KBM-7 (cell line): ENCODE measurements at regions not wholly inside any gene's neighbourhood (a gene's known extent, or its start where the extent isn't known, plus 50 kb on each side); places are given as distances from the start of the nearest gene placed in this dataset.
"Not testable (repeated sequence)": the region's sequence is repeated elsewhere in the genome, so short reads cannot be mapped to it uniquely, and the experiment has no call there.

Experiments used
- DNase-seq: peaks from one replicate; pipeline ENCODE4 v3.0.0-alpha.2; 2015
- in situ Hi-C: fragments of 300-500 bp; cut with MboI; formaldehyde crosslinking; loops from 2 replicates; pipeline ENCODE4 v1.14.3; 2020; ENCODE audit warnings: low sequenced_read_pairs, low pct_unique_long_range_greater_than_20kb, mixed read lengths

DNA sequence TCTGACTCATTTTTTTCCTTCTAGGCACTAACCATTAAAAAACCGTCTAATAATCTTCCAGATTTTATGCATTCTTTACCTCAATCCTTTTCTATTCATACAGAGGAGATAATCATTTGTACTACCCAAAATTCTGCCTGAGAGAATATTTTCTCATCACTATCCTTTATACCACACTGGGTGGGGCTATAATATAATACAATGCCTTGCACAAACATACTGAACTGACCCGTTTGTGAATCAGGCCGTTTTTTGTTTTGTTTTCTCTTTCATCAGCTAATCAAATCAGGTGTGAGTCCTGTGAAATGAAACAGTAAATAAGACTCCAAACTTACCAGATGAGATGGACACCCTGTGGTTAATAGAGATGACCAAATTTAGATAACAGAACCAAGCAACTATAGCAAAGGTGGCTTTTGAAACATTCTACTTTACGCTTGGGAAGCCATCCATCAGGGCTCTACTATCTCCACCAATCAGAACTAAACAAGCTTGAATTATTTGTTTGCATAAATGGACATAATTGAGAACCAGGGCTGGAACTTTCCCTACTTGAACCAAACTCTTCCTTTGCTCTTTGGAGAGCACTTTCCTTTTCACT lies 573.0 kb downstream of the GABRG1 start:
- in situ Hi-C loops, result no loop called here
- DNase-seq, result no peak

DNA sequence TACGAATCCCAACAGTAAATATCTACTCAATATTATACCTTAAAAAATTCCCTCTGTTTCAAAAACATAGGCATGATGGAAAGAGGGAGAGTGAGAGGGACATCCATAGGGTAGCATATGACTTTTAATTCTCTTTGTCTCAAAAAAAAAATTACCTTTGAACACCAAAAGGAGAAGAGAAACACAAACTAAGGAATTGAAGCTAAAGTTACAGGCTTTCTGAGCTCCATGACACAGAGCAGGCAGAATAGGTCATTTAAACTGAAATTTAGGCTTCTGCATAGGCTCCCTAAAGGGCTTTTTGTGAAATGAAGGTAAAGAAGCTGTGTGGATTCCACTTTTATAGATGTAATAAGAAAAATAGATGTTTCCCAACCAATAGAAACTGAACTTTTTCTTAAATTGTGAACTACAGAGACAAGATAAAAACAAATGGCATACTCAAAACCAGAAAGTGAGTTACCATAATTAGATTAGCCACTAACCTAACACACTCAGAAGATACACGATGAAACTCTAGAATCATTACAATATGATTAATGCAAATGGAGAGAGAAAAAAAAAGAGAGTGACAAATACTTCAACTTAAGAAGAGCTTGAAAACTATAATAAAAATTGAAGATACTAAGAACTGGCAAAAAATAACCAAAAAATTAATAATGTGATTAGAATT lies 584.6 kb downstream of the GABRG1 start:
- DNase-seq, result no peak
- in situ Hi-C loops, result no loop called here

DNA sequence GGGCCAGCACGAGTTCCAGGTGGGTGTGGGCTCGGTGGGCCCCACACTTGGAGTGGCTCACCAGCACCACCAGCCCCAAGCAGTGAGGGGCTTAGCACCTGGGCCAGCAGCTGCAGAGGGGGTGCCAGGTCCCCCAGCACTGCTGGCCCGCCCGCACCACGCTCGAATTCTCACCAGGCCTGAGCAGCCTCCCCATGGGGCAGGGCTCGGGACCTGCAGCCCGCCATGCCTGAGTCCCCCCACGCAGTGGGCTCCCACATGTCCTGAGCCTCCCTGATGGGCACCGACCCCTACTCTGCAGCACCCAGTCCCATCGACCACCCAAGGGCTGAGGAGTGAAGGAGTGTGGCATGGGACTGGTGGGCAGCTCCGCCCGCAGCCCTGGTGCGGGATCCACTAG lies 593.4 kb downstream of the GABRG1 start:
- in situ Hi-C loops, result no loop called here

DNA sequence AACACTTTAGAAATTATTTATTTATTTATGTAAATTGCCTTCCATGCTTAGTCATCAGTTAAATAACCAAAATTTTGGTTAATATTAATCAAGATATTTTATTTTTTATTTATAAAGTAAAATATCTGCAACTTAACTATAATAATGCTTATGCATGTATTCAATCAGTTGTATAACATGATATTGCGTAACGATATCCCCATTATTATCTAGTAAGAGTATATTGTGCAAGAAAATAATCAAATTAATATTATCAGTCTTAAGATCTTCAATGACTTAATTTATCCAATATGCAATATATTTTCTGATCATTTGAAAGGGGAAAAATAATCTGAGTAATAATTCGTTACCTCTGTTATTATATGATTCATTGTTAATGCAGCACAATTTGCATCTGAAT lies 596.7 kb downstream of the GABRG1 start:
- DNase-seq, result no peak
- in situ Hi-C loops, result no loop called here

More for the DNA sequence above, 593.4 kb downstream of the GABRG1 start:
- DNase-seq, result no peak

DNA sequence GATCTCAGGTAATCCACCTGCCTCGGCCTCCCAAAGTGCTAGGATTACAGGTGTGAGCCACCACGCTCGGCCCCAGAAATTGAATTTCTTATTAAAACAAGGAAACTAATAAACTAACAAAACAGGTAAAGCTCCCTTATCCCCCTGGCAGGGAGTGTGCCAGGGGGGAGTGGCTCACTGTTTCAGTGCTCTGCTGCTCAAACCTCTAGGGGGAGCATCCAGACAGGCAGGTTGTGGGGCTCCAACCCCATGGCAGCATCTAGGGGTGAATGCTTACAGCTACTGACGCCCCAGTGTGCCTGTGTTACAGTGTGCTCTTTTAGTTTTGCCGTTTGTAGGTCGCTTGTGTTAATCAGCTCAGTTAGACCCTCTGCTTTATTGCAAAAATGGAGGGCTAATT lies 605.0 kb downstream of the GABRG1 start:
- no peak for DNase-seq
- in situ Hi-C loops, result no loop called here

DNA sequence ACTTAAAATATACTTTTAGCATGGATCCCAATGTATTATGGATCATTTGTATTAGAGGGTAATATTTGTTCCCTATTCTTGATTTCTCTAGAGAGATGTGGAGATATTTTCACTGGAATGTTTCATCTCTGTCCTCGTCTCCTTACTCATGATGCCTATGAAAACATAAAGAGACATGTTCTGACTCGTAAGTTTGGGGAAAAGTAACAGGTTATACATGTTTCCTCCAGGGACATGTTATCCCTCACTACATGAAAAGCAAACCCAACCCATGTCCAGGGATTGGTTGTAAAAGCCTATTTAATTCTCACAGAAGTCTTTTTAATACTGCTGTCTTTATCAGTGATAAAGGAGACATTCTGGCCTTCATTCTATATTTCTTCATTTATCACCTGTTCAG lies 621.4 kb downstream of the GABRG1 start:
- in situ Hi-C loops, result no loop called here

DNA sequence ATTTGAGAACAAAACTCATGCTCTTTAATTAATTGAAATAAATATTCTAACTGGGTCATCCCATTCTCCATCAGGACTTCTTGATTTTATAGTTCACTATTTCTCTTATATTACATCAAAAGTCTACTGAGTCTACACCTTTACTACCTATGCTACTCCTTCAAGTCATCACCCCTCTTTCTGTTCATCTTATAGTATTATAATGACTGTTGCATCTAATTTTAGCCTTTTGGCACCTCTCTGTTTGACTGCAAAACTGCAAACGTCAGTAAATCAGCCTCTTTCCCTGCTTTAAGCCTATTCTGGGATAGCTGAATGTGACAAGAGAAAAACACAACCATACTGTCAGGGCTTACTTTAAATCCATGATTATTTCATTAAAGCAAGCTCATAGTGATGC lies 639.1 kb downstream of the GABRG1 start:
- DNase-seq, result no peak
- in situ Hi-C loops, result no loop called here

More for the DNA sequence above, 621.4 kb downstream of the GABRG1 start:
- no peak for DNase-seq

DNA sequence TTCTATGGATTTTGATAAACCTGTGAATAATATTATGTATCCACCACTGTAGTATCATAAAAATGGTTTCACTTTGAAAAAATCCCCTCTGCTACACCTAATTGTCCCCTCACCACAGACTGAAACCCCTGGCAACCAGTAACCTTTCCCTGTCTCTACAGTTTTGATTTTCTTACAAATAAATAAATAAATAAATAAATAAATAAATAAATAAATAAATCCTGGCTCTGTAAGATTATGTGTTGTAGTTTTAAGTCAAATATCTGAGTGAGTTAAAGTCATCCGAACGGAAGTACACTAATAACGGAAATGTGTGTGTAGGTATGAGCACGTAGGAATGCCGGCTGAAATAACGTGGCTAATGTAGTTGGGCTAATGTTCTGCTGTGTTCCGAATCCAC lies 641.5 kb downstream of the GABRG1 start:
- no peak for DNase-seq

DNA sequence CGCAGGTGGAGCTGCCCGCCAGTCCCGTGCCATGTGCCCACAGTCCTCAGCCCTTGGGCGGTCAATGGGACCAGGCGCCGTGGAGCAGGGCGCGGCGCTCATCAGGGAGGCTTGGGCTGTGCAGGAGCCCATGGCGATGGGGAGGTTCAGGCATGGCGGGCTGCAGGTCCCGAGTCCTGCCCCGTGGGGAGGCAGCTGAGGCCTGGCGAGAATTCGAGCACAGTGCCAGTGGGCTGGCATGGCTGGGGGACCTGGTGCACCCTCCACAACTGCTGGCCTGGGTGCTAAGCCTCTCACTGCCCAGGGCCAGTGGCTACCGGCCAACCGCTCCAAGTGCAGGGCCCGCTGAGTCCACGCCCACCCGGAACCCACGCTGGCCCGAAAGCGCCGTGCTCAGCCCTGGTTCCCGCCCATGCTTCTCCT lies 646.5 kb downstream of the GABRG1 start:
- no peak for DNase-seq
- in situ Hi-C loops, result no loop called here

More for the DNA sequence above, 641.5 kb downstream of the GABRG1 start:
- in situ Hi-C loops, result no loop called here

DNA sequence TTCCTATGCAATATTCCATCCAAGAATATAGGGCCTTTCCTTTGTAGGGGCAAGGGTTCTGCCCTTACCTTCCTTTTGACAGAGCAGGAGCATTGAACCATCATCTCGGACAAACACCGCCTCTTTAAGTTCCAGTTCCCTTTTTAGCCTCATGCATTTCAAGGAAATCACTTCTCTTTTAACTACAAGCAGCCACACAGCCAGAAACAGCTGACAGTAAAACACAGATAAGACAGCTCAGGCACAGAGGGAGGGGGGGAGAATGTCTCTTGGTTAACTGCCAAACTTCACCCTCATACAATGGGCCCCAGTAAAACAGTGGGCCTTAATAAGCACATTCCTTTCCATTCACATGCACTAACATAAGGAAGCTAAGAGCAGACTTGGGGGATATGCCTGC lies 648.3 kb downstream of the GABRG1 start:
- in situ Hi-C loops, result no loop called here

DNA sequence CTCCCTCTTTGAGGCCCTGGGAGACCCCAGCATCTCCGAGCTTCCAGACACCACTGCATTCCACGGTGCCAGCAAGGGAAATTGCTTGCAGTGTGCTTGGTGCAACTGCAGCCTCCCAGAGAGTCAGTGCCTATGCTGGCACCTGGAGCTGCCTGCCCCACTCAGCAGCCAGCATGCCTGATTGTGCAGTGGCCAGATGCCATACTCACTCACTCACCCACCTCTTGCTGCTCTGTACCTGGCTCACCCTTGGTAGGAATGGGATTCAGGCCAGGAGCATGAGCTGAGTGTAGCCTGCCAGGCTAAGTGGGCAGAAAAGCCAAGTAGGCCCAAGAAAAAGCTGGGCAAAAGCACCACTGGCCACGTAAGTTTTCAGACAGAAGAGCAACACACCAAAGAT lies 651.4 kb downstream of the GABRG1 start:
- DNase-seq, result no peak
- in situ Hi-C loops, result no loop called here

More for the DNA sequence above, 648.3 kb downstream of the GABRG1 start:
- peak; percentile 33 for DNase-seq

DNA sequence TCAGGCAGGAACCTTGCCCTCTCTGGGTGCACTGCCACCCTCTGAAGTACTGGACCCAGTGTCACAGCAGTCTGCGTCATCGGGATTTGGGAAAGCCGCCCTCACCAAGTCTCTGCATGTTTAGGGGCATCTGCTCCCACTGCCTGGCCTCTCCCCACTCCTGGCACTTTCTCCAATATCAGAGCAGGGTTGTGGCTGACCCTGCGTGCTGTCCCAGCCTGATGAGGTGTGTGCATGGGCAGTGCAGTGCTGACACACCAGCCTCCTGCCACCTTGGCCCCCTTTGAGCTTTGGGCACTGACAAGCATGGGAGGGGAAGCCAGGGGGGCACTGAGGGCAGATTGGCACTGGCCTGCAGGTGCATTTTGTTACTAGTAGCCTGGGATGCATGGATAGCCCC lies 652.5 kb downstream of the GABRG1 start:
- no peak for DNase-seq
- in situ Hi-C loops, result no loop called here

DNA sequence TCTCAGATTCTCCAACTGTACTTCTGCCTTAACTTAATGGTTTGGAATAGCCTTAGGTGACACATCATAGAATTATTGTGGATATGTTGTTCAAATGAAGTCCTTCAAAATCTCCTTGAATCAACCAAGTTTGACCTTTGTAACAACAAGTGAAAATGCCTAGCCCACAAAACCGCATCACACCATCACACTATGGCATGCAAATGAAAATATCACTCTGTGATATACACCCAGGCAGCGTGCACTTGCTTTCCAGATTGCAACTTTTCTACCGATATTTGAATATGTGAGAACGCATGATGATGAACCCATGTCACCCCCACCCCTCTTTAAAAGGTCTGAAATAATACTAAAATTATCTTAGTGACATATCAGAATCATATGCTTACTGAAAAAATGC lies 656.7 kb downstream of the GABRG1 start:
- in situ Hi-C loops, result no loop called here

DNA sequence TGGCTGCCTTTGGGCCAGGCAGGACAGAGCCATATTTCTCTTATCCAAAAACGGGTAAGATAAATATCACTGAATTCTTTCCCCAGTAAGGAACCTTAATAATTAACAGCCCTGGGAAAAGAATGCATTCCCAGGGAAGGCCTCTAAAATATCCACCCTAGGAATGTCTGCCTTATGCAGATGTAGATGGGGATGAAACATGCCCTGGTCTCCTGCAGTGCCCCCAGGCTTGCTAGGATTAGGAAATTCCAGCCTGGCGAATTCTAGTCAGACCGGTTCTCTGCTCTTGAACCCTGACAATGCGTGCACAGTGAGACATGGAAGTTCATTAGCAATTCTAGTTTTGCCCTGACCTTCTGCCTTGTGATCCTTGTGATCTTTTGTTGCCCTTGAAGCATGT lies 663.7 kb downstream of the GABRG1 start:
- in situ Hi-C loops, DNase-seq: not testable (repeated sequence)

More for the DNA sequence above, 656.7 kb downstream of the GABRG1 start:
- no peak for DNase-seq

DNA sequence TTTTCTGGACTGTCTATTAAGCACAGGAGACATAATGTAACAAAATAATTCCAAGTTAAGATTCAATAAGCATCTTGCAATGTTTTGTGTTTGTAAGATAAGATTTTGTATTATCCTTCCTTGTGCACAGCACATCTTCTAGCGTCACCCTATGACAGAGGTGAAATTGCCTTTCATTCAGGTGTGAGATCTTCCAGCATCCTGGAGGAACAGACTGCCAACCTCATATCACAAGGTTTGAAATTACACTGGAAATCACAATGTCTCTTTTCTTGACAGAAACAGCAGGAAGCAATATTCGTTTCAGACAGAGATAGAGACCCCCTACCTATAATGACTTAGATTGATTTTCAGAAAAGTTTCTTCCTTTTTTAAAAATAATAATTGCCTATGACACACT lies 668.6 kb downstream of the GABRG1 start:
- no peak for DNase-seq
- in situ Hi-C loops, result no loop called here

DNA sequence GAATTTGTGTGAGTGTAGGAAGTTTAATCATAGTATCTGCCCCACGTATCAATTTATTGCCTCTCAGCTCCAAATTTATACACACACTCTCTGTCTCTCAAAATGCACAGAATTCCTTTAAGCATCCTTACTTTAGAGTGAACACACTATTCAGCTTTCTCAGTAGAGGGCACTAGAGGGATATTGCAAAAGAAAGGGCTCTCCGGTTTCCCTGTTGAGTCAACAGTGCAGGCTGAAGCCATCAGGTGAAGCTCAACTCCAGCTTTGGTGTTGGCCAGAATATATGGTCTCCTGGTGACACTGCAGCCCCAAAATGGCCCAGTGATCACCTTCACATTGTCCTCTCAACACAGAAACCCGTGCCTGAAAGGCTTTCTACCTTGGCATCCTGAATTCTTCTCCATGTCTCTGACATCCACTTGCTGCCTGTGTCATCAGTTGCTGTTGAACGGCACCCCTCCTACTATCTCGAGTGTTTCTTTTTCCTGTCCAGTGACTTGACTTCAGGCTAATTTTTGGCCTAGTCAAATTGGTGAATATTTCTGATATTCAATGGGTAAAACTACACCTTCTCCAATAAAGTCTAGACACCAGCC lies 670.5 kb downstream of the GABRG1 start:
- DNase-seq, result peak; percentile 27
- in situ Hi-C loops, result no loop called here

DNA sequence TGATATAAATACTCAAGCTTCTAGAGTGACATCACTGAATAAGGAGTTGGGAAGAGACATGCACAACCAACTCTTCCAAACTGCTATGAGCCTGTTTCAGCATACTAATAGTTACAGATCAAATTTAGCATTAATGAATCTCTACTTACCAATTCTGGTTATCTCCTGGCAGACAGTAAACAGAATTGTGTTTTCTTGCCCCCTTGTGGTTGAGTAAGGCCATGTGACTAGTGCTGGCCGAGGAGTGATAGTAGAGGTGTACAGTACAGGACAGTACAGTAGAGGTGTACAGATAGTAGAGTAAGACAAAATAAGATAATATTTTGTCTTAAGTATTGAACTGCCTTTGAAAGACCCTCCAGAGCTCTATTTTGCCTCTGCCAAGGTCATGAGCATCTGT lies 681.4 kb downstream of the GABRG1 start:
- in situ Hi-C loops, result no loop called here
- peak; percentile 7 for DNase-seq

DNA sequence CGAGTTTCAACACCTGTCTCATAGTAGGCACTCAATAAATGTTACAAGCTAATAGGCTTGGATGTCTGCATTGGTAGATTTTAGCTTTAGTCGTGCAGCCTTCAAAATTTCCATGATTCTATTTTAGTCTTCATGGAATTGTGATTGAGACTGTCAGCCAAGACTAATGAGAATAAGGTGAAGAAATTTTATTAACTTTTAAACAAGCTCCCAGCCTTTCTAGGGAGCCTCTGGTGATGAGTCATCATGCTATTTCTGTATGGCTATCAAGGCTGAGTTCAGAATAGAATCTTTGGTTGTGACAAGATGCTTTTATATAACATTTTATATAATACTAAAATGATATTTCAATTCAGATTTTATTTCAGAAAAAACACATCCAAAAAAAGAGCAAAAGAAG lies 685.8 kb downstream of the GABRG1 start:
- in situ Hi-C loops, result no loop called here
- no peak for DNase-seq

DNA sequence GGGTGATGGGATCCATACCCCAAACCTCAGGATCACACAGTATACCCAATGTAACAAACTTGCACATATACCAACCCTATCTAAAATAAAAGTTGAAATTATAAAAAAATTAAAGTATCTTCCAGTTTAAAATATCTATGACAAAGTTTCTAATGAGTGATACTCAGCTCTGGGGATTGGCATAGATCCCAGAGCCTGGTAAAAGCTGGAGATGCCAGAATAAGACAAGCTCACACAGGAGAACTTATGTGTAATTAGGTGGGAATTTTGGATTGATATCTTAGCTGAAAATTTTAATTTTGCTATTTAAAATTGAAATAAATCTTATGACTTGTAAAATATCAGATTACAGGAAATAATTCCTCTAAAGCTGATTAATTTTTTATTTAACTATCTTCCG lies 686.5 kb downstream of the GABRG1 start:
- in situ Hi-C loops, result no loop called here
- no peak for DNase-seq

DNA sequence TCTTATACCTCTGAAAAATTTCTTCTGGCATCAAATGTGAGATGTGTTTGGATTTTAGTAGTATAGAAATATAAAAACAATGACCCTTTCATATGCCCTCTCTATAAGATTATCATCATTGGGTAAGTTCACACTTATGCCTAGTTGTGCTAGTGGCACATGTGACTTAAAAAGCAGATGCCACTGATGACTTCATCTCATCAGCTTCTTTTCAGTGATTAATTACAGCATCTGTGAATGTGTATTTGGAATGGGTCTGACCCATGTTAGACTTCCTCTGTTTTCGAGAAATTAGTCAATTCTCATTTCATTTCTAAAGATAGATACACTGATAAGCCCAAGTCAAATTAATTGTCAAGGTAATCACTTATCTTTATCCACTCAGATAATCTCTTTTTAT lies 698.7 kb downstream of the GABRG1 start:
- no peak for DNase-seq
- in situ Hi-C loops, result no loop called here

DNA sequence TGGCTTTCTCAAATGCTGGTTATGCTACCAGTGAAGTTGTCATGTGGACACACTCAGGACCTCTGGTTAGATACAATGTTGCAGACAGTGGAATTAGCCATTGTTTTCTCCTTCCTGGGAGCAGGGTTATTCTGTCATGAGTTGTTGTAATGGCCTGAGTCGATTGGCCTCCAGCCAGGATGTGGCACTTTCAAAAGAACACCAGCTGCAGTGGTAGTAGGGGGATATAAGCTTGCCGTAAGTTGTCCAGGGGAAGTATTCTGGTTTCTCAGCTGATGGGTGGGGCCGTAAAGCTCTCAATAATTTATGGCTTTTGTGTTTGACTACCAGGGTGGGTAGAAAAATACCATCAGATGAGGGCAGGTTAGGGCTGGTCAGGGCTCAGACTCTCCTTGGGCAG lies 697.5 kb upstream of the GNPDA2 start:
- no peak for DNase-seq
- in situ Hi-C loops, result no loop called here
